H9 (cell line): ENCODE measurements at regions not wholly inside any gene's neighbourhood (a gene's known extent, or its start where the extent isn't known, plus 50 kb on each side); places are given as distances from the start of the nearest gene placed in this dataset.

Experiments used
- DNase-seq: peaks from one replicate; pipeline ENCODE4 v3.0.0-alpha.2; 2017
- H2AFZ ChIP-seq: one replicate; pipeline ENCODE4 v1.6.1; 2013; ENCODE audit warnings: mild to moderate bottlenecking, low read length, control low read depth, moderate library complexity
- H2AK5ac ChIP-seq: 2 replicates; pipeline ENCODE4 v1.6.1; 2013; ENCODE audit warnings: low read length, control low read depth, mixed read lengths; ENCODE audit not compliant: insufficient read length
- H2BK120ac ChIP-seq: one replicate; pipeline ENCODE4 v1.6.1; 2013; ENCODE audit warnings: low read depth, mild to moderate bottlenecking, low read length, control low read depth, inconsistent platforms; ENCODE audit not compliant: poor library complexity, severe bottlenecking
- H2BK12ac ChIP-seq: 2 replicates; pipeline ENCODE4 v1.6.1; 2013; ENCODE audit warnings: low read length, control low read depth, mixed read lengths, low read depth; ENCODE audit not compliant: insufficient read length
- H2BK15ac ChIP-seq: 2 replicates; pipeline ENCODE4 v1.6.1; 2013; ENCODE audit warnings: low read depth, low read length, control low read depth
- H2BK20ac ChIP-seq: one replicate; pipeline ENCODE4 v1.6.1; 2013; ENCODE audit warnings: low read depth, mild to moderate bottlenecking, low read length, control low read depth, inconsistent platforms; ENCODE audit not compliant: poor library complexity, severe bottlenecking
- H2BK5ac ChIP-seq: 2 replicates; pipeline ENCODE4 v1.6.1; 2013; ENCODE audit warnings: low read length, control low read depth, mixed read lengths; ENCODE audit not compliant: insufficient read length
- H3K14ac ChIP-seq: 2 replicates; pipeline ENCODE4 v1.6.1; 2013; ENCODE audit warnings: low read length, control low read depth; ENCODE audit not compliant: insufficient read depth
- H3K18ac ChIP-seq: 2 replicates; pipeline ENCODE4 v1.6.1; 2013; ENCODE audit warnings: low read depth, mild to moderate bottlenecking, mixed read lengths, low read length, control low read depth; ENCODE audit not compliant: insufficient read length
- H3K23ac ChIP-seq: 2 replicates; pipeline ENCODE4 v1.6.1; 2013; ENCODE audit warnings: low read length, control low read depth, mixed read lengths, low read depth; ENCODE audit not compliant: insufficient read length
- H3K23me2 ChIP-seq: 2 replicates; pipeline ENCODE4 v1.6.1; 2013; ENCODE audit warnings: low read depth, mild to moderate bottlenecking, mixed read lengths, low read length, control low read depth; ENCODE audit not compliant: insufficient read length, poor library complexity, severe bottlenecking
- H3K27ac ChIP-seq: 2 replicates; pipeline ENCODE4 v1.5.1; 2013; ENCODE audit warnings: low read length, control low read depth, mixed read lengths, low read depth; ENCODE audit not compliant: insufficient read length
- H3K27me3 ChIP-seq: 2 replicates; pipeline ENCODE4 v1.6.1; 2013; ENCODE audit warnings: low read length, control low read depth, inconsistent platforms; ENCODE audit not compliant: insufficient read depth
- H3K4ac ChIP-seq: 2 replicates; pipeline ENCODE4 v1.6.1; 2013; ENCODE audit warnings: low read depth, mild to moderate bottlenecking, control low read depth, inconsistent platforms, low read length, moderate library complexity
- H3K4me1 ChIP-seq: 2 replicates; pipeline ENCODE4 v1.6.1; 2013; ENCODE audit warnings: low read length, control low read depth, inconsistent platforms; ENCODE audit not compliant: insufficient read depth
- H3K4me2 ChIP-seq: 2 replicates; pipeline ENCODE4 v1.6.1; 2013; ENCODE audit warnings: low read length, control low read depth, mixed read lengths; ENCODE audit not compliant: insufficient read length, insufficient read depth
- H3K56ac ChIP-seq: 2 replicates; pipeline ENCODE4 v1.6.1; 2013; ENCODE audit warnings: low read depth, mild to moderate bottlenecking, mixed read lengths, low read length, control low read depth; ENCODE audit not compliant: insufficient read length
- H3K79me1 ChIP-seq: 2 replicates; pipeline ENCODE4 v1.6.1; 2013; ENCODE audit warnings: low read depth, mild to moderate bottlenecking, moderate library complexity, low read length, control low read depth, inconsistent platforms; ENCODE audit not compliant: insufficient read depth, poor library complexity, severe bottlenecking
- H3K79me2 ChIP-seq: 2 replicates; pipeline ENCODE4 v1.6.1; 2013; ENCODE audit warnings: low read length, control low read depth, inconsistent platforms; ENCODE audit not compliant: insufficient read depth
- H3K9ac ChIP-seq: 2 replicates; pipeline ENCODE4 v1.6.1; 2013; ENCODE audit warnings: low read length, control low read depth, mixed read lengths; ENCODE audit not compliant: insufficient read length; ENCODE audit errors: extremely low read depth
- H3K9me3 ChIP-seq: one replicate; pipeline ENCODE4 v1.6.1; 2013; ENCODE audit warnings: low read depth, low read length, inconsistent platforms; ENCODE audit not compliant: control insufficient read depth
- H3T11ph ChIP-seq: one replicate; pipeline ENCODE4 v1.6.1; 2013; ENCODE audit warnings: mild to moderate bottlenecking, low read length, control low read depth, inconsistent platforms
- H4K20me1 ChIP-seq: one replicate; pipeline ENCODE4 v1.6.1; 2013; ENCODE audit not compliant: control insufficient read depth, insufficient read length, insufficient read depth
- H4K5ac ChIP-seq: 2 replicates; pipeline ENCODE4 v1.6.1; 2013; ENCODE audit warnings: low read depth, mild to moderate bottlenecking, mixed read lengths, low read length, control low read depth; ENCODE audit not compliant: insufficient read length
- H4K8ac ChIP-seq: replicated peaks from 2 replicates; pipeline ENCODE4 v1.6.1; 2013; ENCODE audit warnings: low read length, control low read depth, mixed read lengths, low read depth; ENCODE audit not compliant: insufficient read length
- H4K91ac ChIP-seq: 2 replicates; pipeline ENCODE4 v1.6.1; 2013; ENCODE audit warnings: low read depth, mild to moderate bottlenecking, moderate library complexity, mixed read lengths, low read length, control low read depth; ENCODE audit not compliant: insufficient read length
- H3K27ac Mint-ChIP-seq, 3 experiments: 2 replicates in 2 of 3; 3 replicates in 1 of 3; pipeline ENCODE4 v1.8.0; 2020 to 2021; ENCODE audit warnings: mixed read lengths in 3 of 3, mild to moderate bottlenecking in 1 of 3, moderate library complexity in 1 of 3
- H3K27me3 Mint-ChIP-seq: 2 replicates; pipeline ENCODE4 v1.8.0; 2021; ENCODE audit warnings: low read depth, mild to moderate bottlenecking, moderate library complexity, mixed read lengths
- H3K36me3 Mint-ChIP-seq, 3 experiments: 2 replicates in 2 of 3; 3 replicates in 1 of 3; pipeline ENCODE4 v1.8.0; 2020 to 2021; ENCODE audit warnings: low read depth in 3 of 3, mixed read lengths in 3 of 3; ENCODE audit not compliant: insufficient read depth in 1 of 3
- H3K4me1 Mint-ChIP-seq, 2 experiments: 2 replicates each; pipeline ENCODE4 v1.8.0; 2020; ENCODE audit warnings: mixed read lengths in 2 of 2
- H3K4me3 Mint-ChIP-seq, 2 experiments: 2 replicates in 1 of 2; 3 replicates in 1 of 2; pipeline ENCODE4 v1.8.0; 2020 to 2021; ENCODE audit warnings: mild to moderate bottlenecking in 2 of 2, mixed read lengths in 2 of 2, moderate library complexity in 1 of 2
- H3K9me3 Mint-ChIP-seq, 2 experiments: 2 replicates in 1 of 2; 3 replicates in 1 of 2; pipeline ENCODE4 v1.8.0; 2020; ENCODE audit warnings: mild to moderate bottlenecking in 2 of 2, mixed read lengths in 2 of 2, moderate library complexity in 1 of 2
- WGBS: extraction: QIAGEN DNeasy Blood & Tissue Kit; methylation state at CpG from one replicate; pipeline ENCODE4 v1.1.7; 2013; ENCODE audit warnings: missing lambda C conversion rate, low lambda C conversion rate, mixed read lengths; ENCODE audit not compliant: insufficient read length; ENCODE audit errors: extremely low coverage; 5-methylcytosine and 5-hydroxymethylcytosine counted together
- TF ChIP-seq, protein P1 (sequence below): fragments of 200-600 bp; sonication (generic); conservative IDR thresholded peaks from 3 replicates; pipeline ENCODE4 v1.8.0; 2021; ENCODE audit warnings: antibody characterized with exemption, mild to moderate bottlenecking

DNA sequence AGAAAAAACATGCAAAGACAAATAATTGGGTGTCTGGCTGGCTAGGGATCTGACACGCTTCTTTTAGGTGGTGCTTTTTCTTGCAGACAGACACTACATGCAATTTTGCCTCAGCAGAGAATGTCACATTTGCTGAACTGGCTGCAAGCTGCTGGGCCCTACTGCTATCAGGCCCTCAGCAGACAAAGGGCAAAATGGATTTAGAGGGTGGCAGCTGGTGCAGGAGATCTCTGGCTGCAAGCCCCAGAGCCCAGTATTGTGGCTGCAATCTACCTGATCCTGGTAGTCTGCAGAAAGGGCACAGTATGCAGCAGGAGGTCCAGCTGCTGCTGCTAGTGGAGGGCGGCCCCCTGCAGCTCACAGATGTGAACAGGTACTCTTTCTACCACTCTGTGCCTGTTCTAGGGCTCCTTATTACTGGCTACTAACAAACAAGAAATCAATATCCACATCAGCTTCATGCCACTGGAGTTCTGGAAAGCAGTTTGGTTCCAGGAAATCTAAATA is 796.7 kb upstream of the CELF4 start:
- Histone ChIP-seq H3K27ac (no peak overlapping the region), H4K5ac (no peak overlapping the region), H3K27me3 (no peaks in the 10 kb centered on the region), H2AFZ (no peak overlapping the region), H3K9me3 (no peaks in the 10 kb centered on the region), H2BK120ac (no peak overlapping the region), H3K14ac (no peak overlapping the region; the same call in 1 of the 2 replicates), H3K23ac (no peak overlapping the region), H4K20me1 (no peaks in the 10 kb centered on the region), H4K91ac (no peak overlapping the region), H3K9ac (no peak overlapping the region), H2BK12ac (no peak overlapping the region), H3K56ac (no peak overlapping the region), H2BK5ac (no peak overlapping the region), H3K4ac (no peak overlapping the region), H2BK15ac (no peak overlapping the region), H3K4me2 (no peak overlapping the region), H3K79me2 (no peaks in the 10 kb centered on the region), H2AK5ac (no peak overlapping the region), H2BK20ac (no peak overlapping the region), H3K79me1 (no peaks in the 10 kb centered on the region), H3T11ph (no peak overlapping the region), H3K23me2 (no peaks in the 10 kb centered on the region), H4K8ac (no peak overlapping the region), H3K4me1 (no peaks in the 10 kb centered on the region), H3K18ac (no peak overlapping the region)
- Mint-ChIP-seq H3K9me3 (no peaks in the 10 kb centered on the region), H3K36me3 (no peaks in the 10 kb centered on the region), H3K27me3 (no peaks in the 10 kb centered on the region), H3K4me3 (no peak overlapping the region), H3K27ac (no peak overlapping the region), H3K4me1 (peaks cover 15 to 16% of the 10 kb centered on the region in 2 experiments)
- DNase-seq: peak; percentile 33
- TF ChIP-seq, protein P1, sequence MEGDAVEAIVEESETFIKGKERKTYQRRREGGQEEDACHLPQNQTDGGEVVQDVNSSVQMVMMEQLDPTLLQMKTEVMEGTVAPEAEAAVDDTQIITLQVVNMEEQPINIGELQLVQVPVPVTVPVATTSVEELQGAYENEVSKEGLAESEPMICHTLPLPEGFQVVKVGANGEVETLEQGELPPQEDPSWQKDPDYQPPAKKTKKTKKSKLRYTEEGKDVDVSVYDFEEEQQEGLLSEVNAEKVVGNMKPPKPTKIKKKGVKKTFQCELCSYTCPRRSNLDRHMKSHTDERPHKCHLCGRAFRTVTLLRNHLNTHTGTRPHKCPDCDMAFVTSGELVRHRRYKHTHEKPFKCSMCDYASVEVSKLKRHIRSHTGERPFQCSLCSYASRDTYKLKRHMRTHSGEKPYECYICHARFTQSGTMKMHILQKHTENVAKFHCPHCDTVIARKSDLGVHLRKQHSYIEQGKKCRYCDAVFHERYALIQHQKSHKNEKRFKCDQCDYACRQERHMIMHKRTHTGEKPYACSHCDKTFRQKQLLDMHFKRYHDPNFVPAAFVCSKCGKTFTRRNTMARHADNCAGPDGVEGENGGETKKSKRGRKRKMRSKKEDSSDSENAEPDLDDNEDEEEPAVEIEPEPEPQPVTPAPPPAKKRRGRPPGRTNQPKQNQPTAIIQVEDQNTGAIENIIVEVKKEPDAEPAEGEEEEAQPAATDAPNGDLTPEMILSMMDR: no peak
- no CpG with 5 or more reads among the region's 2 CpGs for WGBS
